ENCODE measurements at regions not wholly inside any gene's neighbourhood (a gene's known extent, or its start where the extent isn't known, plus 50 kb on each side); places are given as distances from the start of the nearest gene placed in this dataset.

GRCh38 chr14:45838597-45838996 lies 585.6 kb upstream of the MIS18BP1 start:
- TF ChIP-seq CTCF (conservative IDR thresholded peaks at IDR 0.05) (peak; percentile 38), ZFX (IDR thresholded peaks at IDR 0.05) (no peak)

Measured in C4-2B (cell line).